ENCODE measurements at regions not wholly inside any gene's neighbourhood (a gene's known extent, or its start where the extent isn't known, plus 50 kb on each side); places are given as distances from the start of the nearest gene placed in this dataset.

DNA sequence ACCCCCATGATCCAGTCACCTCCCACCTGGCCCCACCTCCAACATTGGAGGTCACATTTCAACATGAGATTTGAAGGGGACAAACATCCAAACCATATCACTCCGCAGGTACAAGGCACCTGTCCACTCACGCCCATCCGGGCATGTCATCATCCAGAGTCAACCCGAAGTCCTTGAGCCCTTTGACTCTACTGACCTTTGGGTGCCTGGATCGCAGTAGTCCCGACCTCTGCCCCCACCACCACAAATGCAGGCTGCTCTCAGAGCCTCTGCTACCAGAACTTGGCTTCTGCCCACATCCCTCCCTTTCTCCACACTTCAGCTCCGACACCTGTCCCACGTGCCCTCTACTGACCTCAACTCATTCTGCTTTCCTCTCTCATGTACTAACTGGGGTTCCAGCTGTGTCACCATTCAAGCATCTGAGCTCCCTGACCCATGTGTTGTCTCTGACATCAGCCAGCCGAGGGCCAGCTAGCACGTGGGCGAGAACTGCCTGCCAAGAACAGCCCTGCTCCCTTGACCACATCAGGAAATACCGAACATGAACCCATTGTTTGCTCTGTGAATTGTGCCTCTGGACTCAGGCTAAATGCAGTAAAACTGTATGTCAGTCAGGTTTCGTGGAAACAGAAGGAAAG lies 498.3 kb upstream of the SULF2 start (continued):
- no peak for TF ChIP-seq NFE2L2 (IDR thresholded peaks at IDR 0.05; ENCODE audit: low read length)
- TF ChIP-seq SOX6 (IDR thresholded peaks at IDR 0.05): no peak
- peak; percentile 72 for TF ChIP-seq SOX6 (CRISPR knock-in tag; IDR thresholded peaks at IDR 0.05)
- TF ChIP-seq TOE1 (CRISPR knock-in tag; IDR thresholded peaks at IDR 0.05): no peak
- no peak for TF ChIP-seq HNRNPUL1 (IDR thresholded peaks at IDR 0.05; ENCODE audit: low read depth, low read length)
- no peak for TF ChIP-seq ASH2L (IDR thresholded peaks at IDR 0.05; ENCODE audit: insufficient read length, low read depth, low read length)
- TF ChIP-seq, protein P1, sequence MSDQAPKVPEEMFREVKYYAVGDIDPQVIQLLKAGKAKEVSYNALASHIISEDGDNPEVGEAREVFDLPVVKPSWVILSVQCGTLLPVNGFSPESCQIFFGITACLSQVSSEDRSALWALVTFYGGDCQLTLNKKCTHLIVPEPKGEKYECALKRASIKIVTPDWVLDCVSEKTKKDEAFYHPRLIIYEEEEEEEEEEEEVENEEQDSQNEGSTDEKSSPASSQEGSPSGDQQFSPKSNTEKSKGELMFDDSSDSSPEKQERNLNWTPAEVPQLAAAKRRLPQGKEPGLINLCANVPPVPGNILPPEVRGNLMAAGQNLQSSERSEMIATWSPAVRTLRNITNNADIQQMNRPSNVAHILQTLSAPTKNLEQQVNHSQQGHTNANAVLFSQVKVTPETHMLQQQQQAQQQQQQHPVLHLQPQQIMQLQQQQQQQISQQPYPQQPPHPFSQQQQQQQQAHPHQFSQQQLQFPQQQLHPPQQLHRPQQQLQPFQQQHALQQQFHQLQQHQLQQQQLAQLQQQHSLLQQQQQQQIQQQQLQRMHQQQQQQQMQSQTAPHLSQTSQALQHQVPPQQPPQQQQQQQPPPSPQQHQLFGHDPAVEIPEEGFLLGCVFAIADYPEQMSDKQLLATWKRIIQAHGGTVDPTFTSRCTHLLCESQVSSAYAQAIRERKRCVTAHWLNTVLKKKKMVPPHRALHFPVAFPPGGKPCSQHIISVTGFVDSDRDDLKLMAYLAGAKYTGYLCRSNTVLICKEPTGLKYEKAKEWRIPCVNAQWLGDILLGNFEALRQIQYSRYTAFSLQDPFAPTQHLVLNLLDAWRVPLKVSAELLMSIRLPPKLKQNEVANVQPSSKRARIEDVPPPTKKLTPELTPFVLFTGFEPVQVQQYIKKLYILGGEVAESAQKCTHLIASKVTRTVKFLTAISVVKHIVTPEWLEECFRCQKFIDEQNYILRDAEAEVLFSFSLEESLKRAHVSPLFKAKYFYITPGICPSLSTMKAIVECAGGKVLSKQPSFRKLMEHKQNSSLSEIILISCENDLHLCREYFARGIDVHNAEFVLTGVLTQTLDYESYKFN (CRISPR knock-in tag; conservative IDR thresholded peaks at IDR 0.05): peak; percentile 51; the same call in 1 of the 2 replicates
- TF ChIP-seq ZEB1 (IDR thresholded peaks at IDR 0.05; ENCODE audit: insufficient replicate concordance, low read depth): no peak
- no peak for TF ChIP-seq HNRNPLL (IDR thresholded peaks at IDR 0.05; ENCODE audit: low read depth, low read length, poor library complexity, severe bottlenecking)
- no peak for TF ChIP-seq PHF20 (CRISPR knock-in tag; IDR thresholded peaks at IDR 0.05)
- no peak for TF ChIP-seq SYNCRIP (IDR thresholded peaks at IDR 0.05; ENCODE audit: insufficient read depth, low read depth, low read length)
- no peak for TF ChIP-seq ZNF234 (CRISPR knock-in tag; conservative IDR thresholded peaks at IDR 0.05)
- no peak for TF ChIP-seq ZNF781 (CRISPR knock-in tag; IDR thresholded peaks at IDR 0.05; ENCODE audit: borderline replicate concordance, not compliant biosample characterization)
- no peak for TF ChIP-seq ZNF546 (CRISPR knock-in tag; conservative IDR thresholded peaks at IDR 0.05)
- TF ChIP-seq ZKSCAN1 (IDR thresholded peaks at IDR 0.05; ENCODE audit: low read length): no peak
- TF ChIP-seq, protein P2, sequence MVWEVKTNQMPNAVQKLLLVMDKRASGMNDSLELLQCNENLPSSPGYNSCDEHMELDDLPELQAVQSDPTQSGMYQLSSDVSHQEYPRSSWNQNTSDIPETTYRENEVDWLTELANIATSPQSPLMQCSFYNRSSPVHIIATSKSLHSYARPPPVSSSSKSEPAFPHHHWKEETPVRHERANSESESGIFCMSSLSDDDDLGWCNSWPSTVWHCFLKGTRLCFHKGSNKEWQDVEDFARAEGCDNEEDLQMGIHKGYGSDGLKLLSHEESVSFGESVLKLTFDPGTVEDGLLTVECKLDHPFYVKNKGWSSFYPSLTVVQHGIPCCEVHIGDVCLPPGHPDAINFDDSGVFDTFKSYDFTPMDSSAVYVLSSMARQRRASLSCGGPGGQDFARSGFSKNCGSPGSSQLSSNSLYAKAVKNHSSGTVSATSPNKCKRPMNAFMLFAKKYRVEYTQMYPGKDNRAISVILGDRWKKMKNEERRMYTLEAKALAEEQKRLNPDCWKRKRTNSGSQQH (CRISPR knock-in tag; IDR thresholded peaks at IDR 0.05; ENCODE audit: low read depth): peak; percentile 56; the same call in 1 of the 2 replicates
- no peak for TF ChIP-seq ZMAT5 (CRISPR knock-in tag; IDR thresholded peaks at IDR 0.05; ENCODE audit: borderline replicate concordance, low read depth)
- TF ChIP-seq ZNF792 (CRISPR knock-in tag; IDR thresholded peaks at IDR 0.05): peak; percentile 90
- TF ChIP-seq, protein P3, sequence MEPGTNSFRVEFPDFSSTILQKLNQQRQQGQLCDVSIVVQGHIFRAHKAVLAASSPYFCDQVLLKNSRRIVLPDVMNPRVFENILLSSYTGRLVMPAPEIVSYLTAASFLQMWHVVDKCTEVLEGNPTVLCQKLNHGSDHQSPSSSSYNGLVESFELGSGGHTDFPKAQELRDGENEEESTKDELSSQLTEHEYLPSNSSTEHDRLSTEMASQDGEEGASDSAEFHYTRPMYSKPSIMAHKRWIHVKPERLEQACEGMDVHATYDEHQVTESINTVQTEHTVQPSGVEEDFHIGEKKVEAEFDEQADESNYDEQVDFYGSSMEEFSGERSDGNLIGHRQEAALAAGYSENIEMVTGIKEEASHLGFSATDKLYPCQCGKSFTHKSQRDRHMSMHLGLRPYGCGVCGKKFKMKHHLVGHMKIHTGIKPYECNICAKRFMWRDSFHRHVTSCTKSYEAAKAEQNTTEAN (CRISPR knock-in tag; conservative IDR thresholded peaks at IDR 0.05): peak; percentile 78
- no peak for TF ChIP-seq CHD2 (IDR thresholded peaks at IDR 0.05; ENCODE audit: low read depth, low read length)
- TF ChIP-seq, protein P4, sequence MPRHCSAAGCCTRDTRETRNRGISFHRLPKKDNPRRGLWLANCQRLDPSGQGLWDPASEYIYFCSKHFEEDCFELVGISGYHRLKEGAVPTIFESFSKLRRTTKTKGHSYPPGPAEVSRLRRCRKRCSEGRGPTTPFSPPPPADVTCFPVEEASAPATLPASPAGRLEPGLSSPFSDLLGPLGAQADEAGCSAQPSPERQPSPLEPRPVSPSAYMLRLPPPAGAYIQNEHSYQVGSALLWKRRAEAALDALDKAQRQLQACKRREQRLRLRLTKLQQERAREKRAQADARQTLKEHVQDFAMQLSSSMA (CRISPR knock-in tag; IDR thresholded peaks at IDR 0.05): no peak
- no peak; the same call in 1 of the 2 replicates for TF ChIP-seq ZZZ3 (CRISPR knock-in tag; IDR thresholded peaks at IDR 0.05; ENCODE audit: borderline replicate concordance)
- peak; percentile 71 for TF ChIP-seq ZNF788 (CRISPR knock-in tag; IDR thresholded peaks at IDR 0.05; ENCODE audit: borderline replicate concordance)
- no peak for TF ChIP-seq ZNF570 (CRISPR knock-in tag; IDR thresholded peaks at IDR 0.05; ENCODE audit: borderline replicate concordance)
